ENCODE measurements at regions not wholly inside any gene's neighbourhood (a gene's known extent, or its start where the extent isn't known, plus 50 kb on each side); places are given as distances from the start of the nearest gene placed in this dataset.
"Not testable (repeated sequence)": the region's sequence is repeated elsewhere in the genome, so short reads cannot be mapped to it uniquely, and the experiment has no call there.

- no peak overlapping the region for H3K4me3 ChIP-seq (ENCODE audit: low read depth, low read length, poor library complexity, severe bottlenecking)
- no peaks in the 10 kb centered on the region for H3K4me1 ChIP-seq (ENCODE audit: insufficient read depth, low read length, severe bottlenecking)
- no peaks in the 10 kb centered on the region for H3K9me3 ChIP-seq (ENCODE audit: low read length)
- H3K27me3 ChIP-seq (ENCODE audit: insufficient read depth, low read length) = 0 out of 2 replicates have a peak, but pooled peaks cover 3% of the 10 kb centered on the region
- no peaks in the 10 kb centered on the region for H3K9me2 ChIP-seq (ENCODE audit: low read depth, low read length)
- H3K27ac ChIP-seq (ENCODE audit: low read depth, low read length, poor library complexity, severe bottlenecking) = no peak overlapping the region
- TF ChIP-seq EZH2 (IDR thresholded peaks at IDR 0.05; ENCODE audit: borderline replicate concordance, low read length) (no peak), CTCF (IDR thresholded peaks at IDR 0.05; ENCODE audit: low read length) (no peak)
- no peaks in the 10 kb centered on the region for H3K79me2 ChIP-seq (ENCODE audit: insufficient read depth, low read length)
- no peaks in the 10 kb centered on the region for H3F3A ChIP-seq (ENCODE audit: insufficient read depth, low read length)
- H3K36me3 ChIP-seq (ENCODE audit: insufficient read depth, low read length) = no peaks in the 10 kb centered on the region
- no peaks in the 10 kb centered on the region for H4K20me1 ChIP-seq (ENCODE audit: insufficient read depth, low read length)
- H3K4me2 ChIP-seq (ENCODE audit: low read length) = no peak overlapping the region
- H2AFZ ChIP-seq (ENCODE audit: low read length) = no peak overlapping the region
- H3K9ac ChIP-seq (ENCODE audit: low read length) = no peak overlapping the region
Measured at GRCh38 chr13:44649104-44649428, 72.9 kb upstream of the TSC22D1 start.

- Histone ChIP-seq H2AFZ (ENCODE audit: low read length) (no peak overlapping the region), H3K9ac (ENCODE audit: low read length) (no peak overlapping the region), H3K4me1 (ENCODE audit: insufficient read depth, low read length, severe bottlenecking) (no peaks in the 10 kb centered on the region), H3K4me2 (ENCODE audit: low read length) (no peak overlapping the region), H3K27me3 (ENCODE audit: insufficient read depth, low read length) (0 out of 2 replicates have a peak, but pooled peaks cover 3% of the 10 kb centered on the region), H3K9me2 (ENCODE audit: low read depth, low read length) (no peaks in the 10 kb centered on the region), H3K9me3 (ENCODE audit: low read length) (no peaks in the 10 kb centered on the region), H3K36me3 (ENCODE audit: insufficient read depth, low read length) (no peaks in the 10 kb centered on the region), H3K27ac (ENCODE audit: low read depth, low read length, poor library complexity, severe bottlenecking) (no peak overlapping the region), H3K4me3 (ENCODE audit: low read depth, low read length, poor library complexity, severe bottlenecking) (no peak overlapping the region), H3K79me2 (ENCODE audit: insufficient read depth, low read length) (no peaks in the 10 kb centered on the region), H4K20me1 (ENCODE audit: insufficient read depth, low read length) (no peaks in the 10 kb centered on the region), H3F3A (ENCODE audit: insufficient read depth, low read length) (no peaks in the 10 kb centered on the region)
- TF ChIP-seq EZH2 (IDR thresholded peaks at IDR 0.05; ENCODE audit: borderline replicate concordance, low read length) = no peak
- no peak for TF ChIP-seq CTCF (IDR thresholded peaks at IDR 0.05; ENCODE audit: low read length)
Measured at GRCh38 chr13:44648392-44649103, 72.4 kb upstream of the TSC22D1 start.

- H3K4me2 ChIP-seq (ENCODE audit: low read length); H3K36me3 ChIP-seq (ENCODE audit: insufficient read depth, low read length); H3K27ac ChIP-seq (ENCODE audit: low read depth, low read length, poor library complexity, severe bottlenecking); H3F3A ChIP-seq (ENCODE audit: insufficient read depth, low read length); H3K27me3 ChIP-seq (ENCODE audit: insufficient read depth, low read length); H3K9ac ChIP-seq (ENCODE audit: low read length); H3K9me3 ChIP-seq (ENCODE audit: low read length); H3K9me2 ChIP-seq (ENCODE audit: low read depth, low read length); H4K20me1 ChIP-seq (ENCODE audit: insufficient read depth, low read length); H2AFZ ChIP-seq (ENCODE audit: low read length); H3K4me3 ChIP-seq (ENCODE audit: low read depth, low read length, poor library complexity, severe bottlenecking); H3K79me2 ChIP-seq (ENCODE audit: insufficient read depth, low read length); H3K4me1 ChIP-seq (ENCODE audit: insufficient read depth, low read length, severe bottlenecking): not testable (repeated sequence)
Measured at GRCh38 chr13:44647560-44647959, 71.4 kb upstream of the TSC22D1 start.

- Histone ChIP-seq H3K9ac (ENCODE audit: low read length) (no peak overlapping the region), H3K9me2 (ENCODE audit: low read depth, low read length) (no peaks in the 10 kb centered on the region), H3K36me3 (ENCODE audit: insufficient read depth, low read length) (no peaks in the 10 kb centered on the region), H3K27me3 (ENCODE audit: insufficient read depth, low read length) (0 out of 2 replicates have a peak, but pooled peaks cover 3% of the 10 kb centered on the region), H3K4me2 (ENCODE audit: low read length) (no peak overlapping the region), H3K9me3 (ENCODE audit: low read length) (no peaks in the 10 kb centered on the region), H4K20me1 (ENCODE audit: insufficient read depth, low read length) (no peaks in the 10 kb centered on the region), H3K27ac (ENCODE audit: low read depth, low read length, poor library complexity, severe bottlenecking) (no peak overlapping the region), H3F3A (ENCODE audit: insufficient read depth, low read length) (no peaks in the 10 kb centered on the region), H2AFZ (ENCODE audit: low read length) (no peak overlapping the region), H3K79me2 (ENCODE audit: insufficient read depth, low read length) (no peaks in the 10 kb centered on the region), H3K4me1 (ENCODE audit: insufficient read depth, low read length, severe bottlenecking) (no peaks in the 10 kb centered on the region), H3K4me3 (ENCODE audit: low read depth, low read length, poor library complexity, severe bottlenecking) (no peak overlapping the region)
- TF ChIP-seq CTCF (IDR thresholded peaks at IDR 0.05; ENCODE audit: low read length) (no peak), EZH2 (IDR thresholded peaks at IDR 0.05; ENCODE audit: borderline replicate concordance, low read length) (no peak)
Measured at GRCh38 chr13:44646044-44646443, 69.9 kb upstream of the TSC22D1 start.

Data from OCI-LY1 (cell line).